Astrocyte (in vitro differentiated cells and primary cell): ENCODE measurements at regions not wholly inside any gene's neighbourhood (a gene's known extent, or its start where the extent isn't known, plus 50 kb on each side); places are given as distances from the start of the nearest gene placed in this dataset.

Experiments used
- DNase-seq: peaks from one replicate; pipeline ENCODE4 v3.0.0-alpha.2; 2010; ENCODE audit warnings: low read depth
- FAIRE-seq: peaks from 2 replicates; lab custom pipeline; 2011; peaks lifted over from hg19 to GRCh38; lab: Jason Lieb, UNC
- H2AFZ ChIP-seq: 2 replicates; pipeline ENCODE4 v1.6.0; 2012; ENCODE audit warnings: low read depth, low read length, inconsistent platforms
- H3K27ac ChIP-seq: 2 replicates; pipeline ENCODE4 v1.5.1; 2011; ENCODE audit warnings: low read depth, low read length, inconsistent platforms
- H3K27me3 ChIP-seq: 2 replicates; pipeline ENCODE4 v1.6.0; 2011; ENCODE audit warnings: low read length, inconsistent platforms; ENCODE audit not compliant: insufficient read depth
- H3K36me3 ChIP-seq: 2 replicates; pipeline ENCODE4 v1.5.1; 2011; ENCODE audit warnings: low read length, inconsistent platforms; ENCODE audit not compliant: insufficient read depth
- H3K4me1 ChIP-seq: 2 replicates; pipeline ENCODE4 v1.5.1; 2011; ENCODE audit warnings: low read length, inconsistent platforms; ENCODE audit not compliant: insufficient read depth
- H3K4me2 ChIP-seq: 2 replicates; pipeline ENCODE4 v1.6.0; 2012; ENCODE audit warnings: low read length, inconsistent platforms
- H3K4me3 ChIP-seq: 2 replicates; pipeline ENCODE4 v1.5.1; 2011; ENCODE audit warnings: low read depth, mild to moderate bottlenecking, low read length, inconsistent platforms; ENCODE audit not compliant: insufficient read depth
- H3K79me2 ChIP-seq: 2 replicates; pipeline ENCODE4 v1.6.0; 2012; ENCODE audit warnings: mild to moderate bottlenecking, low read length, inconsistent platforms; ENCODE audit not compliant: insufficient read depth
- H3K9ac ChIP-seq: 2 replicates; pipeline ENCODE4 v1.6.0; 2012; ENCODE audit warnings: mild to moderate bottlenecking, low read length, inconsistent platforms
- H3K9me3 ChIP-seq: 2 replicates; pipeline ENCODE4 v1.5.1; 2012; ENCODE audit warnings: low read depth, mild to moderate bottlenecking, low read length, inconsistent platforms; ENCODE audit not compliant: insufficient read depth
- H4K20me1 ChIP-seq: 2 replicates; pipeline ENCODE4 v1.6.0; 2012; ENCODE audit warnings: low read length, inconsistent platforms; ENCODE audit not compliant: insufficient read depth
- H3K27ac Mint-ChIP-seq: one replicate; pipeline ENCODE4 v1.8.0; 2021; ENCODE audit warnings: mild to moderate bottlenecking, mixed read lengths; ENCODE audit not compliant: unreplicated experiment
- H3K27me3 Mint-ChIP-seq: one replicate; pipeline ENCODE4 v1.8.0; 2021; ENCODE audit warnings: low read depth, mixed read lengths; ENCODE audit not compliant: unreplicated experiment
- H3K36me3 Mint-ChIP-seq: one replicate; pipeline ENCODE4 v1.8.0; 2021; ENCODE audit warnings: low read depth, mixed read lengths; ENCODE audit not compliant: unreplicated experiment
- H3K4me1 Mint-ChIP-seq: one replicate; pipeline ENCODE4 v1.8.0; 2021; ENCODE audit warnings: low read depth, mixed read lengths; ENCODE audit not compliant: unreplicated experiment
- H3K4me3 Mint-ChIP-seq: one replicate; pipeline ENCODE4 v1.8.0; 2021; ENCODE audit warnings: mild to moderate bottlenecking, moderate library complexity, mixed read lengths; ENCODE audit not compliant: unreplicated experiment
- H3K9me3 Mint-ChIP-seq: one replicate; pipeline ENCODE4 v1.8.0; 2021; ENCODE audit warnings: mild to moderate bottlenecking, mixed read lengths; ENCODE audit not compliant: unreplicated experiment
- CTCF ChIP-seq: IDR thresholded peaks from 2 replicates; pipeline ENCODE4 v1.5.1; 2011; ENCODE audit warnings: low read depth, mild to moderate bottlenecking, inconsistent platforms, low read length, moderate library complexity; ENCODE audit not compliant: insufficient read depth
- EZH2 ChIP-seq: IDR thresholded peaks from 2 replicates; pipeline ENCODE4 v1.6.1; 2012; ENCODE audit warnings: mild to moderate bottlenecking, low read length, inconsistent platforms; ENCODE audit not compliant: insufficient read depth

- H3K27ac Mint-ChIP-seq, result no peak overlapping the region
- no peaks in the 10 kb centered on the region for H3K36me3 ChIP-seq
- no peaks in the 10 kb centered on the region for H3K9me3 ChIP-seq
- no peak overlapping the region for H3K4me2 ChIP-seq
- DNase-seq (peak; percentile 31), FAIRE-seq (no peak)
- H3K27me3 ChIP-seq, result no peaks in the 10 kb centered on the region
- H3K4me3 Mint-ChIP-seq, result no peak overlapping the region
- peaks cover 2% of the 10 kb centered on the region for H3K9me3 Mint-ChIP-seq
- no peaks in the 10 kb centered on the region for H4K20me1 ChIP-seq
- H3K79me2 ChIP-seq, result no peaks in the 10 kb centered on the region
- no peaks in the 10 kb centered on the region for H3K4me1 ChIP-seq
- no peaks in the 10 kb centered on the region for H3K27me3 Mint-ChIP-seq
- TF ChIP-seq EZH2 (no peak), CTCF (no peak)
- H3K4me3 ChIP-seq, result no peak overlapping the region
- peaks cover 13% of the 10 kb centered on the region for H3K4me1 Mint-ChIP-seq
- H2AFZ ChIP-seq, result no peak overlapping the region
- H3K27ac ChIP-seq, result no peak overlapping the region
- H3K36me3 Mint-ChIP-seq, result no peaks in the 10 kb centered on the region
- no peak overlapping the region for H3K9ac ChIP-seq
These were observed 88.1 kb downstream of the HDGFL1 start for GRCh38 chr6:22657352-22657980.

GRCh38 chr6:22658183-22658582, 88.8 kb downstream of the HDGFL1 start:
- Mint-ChIP-seq H3K36me3 (no peaks in the 10 kb centered on the region), H3K9me3 (peaks cover 2% of the 10 kb centered on the region), H3K27me3 (no peaks in the 10 kb centered on the region), H3K4me3 (no peak overlapping the region), H3K4me1 (peaks cover 13% of the 10 kb centered on the region), H3K27ac (no peak overlapping the region)
- H3K9ac ChIP-seq, result no peak overlapping the region
- no peak overlapping the region for H3K27ac ChIP-seq
- FAIRE-seq (no peak), DNase-seq (no peak)
- no peaks in the 10 kb centered on the region for H3K4me1 ChIP-seq
- no peaks in the 10 kb centered on the region for H3K79me2 ChIP-seq
- H3K27me3 ChIP-seq, result no peaks in the 10 kb centered on the region
- no peaks in the 10 kb centered on the region for H3K9me3 ChIP-seq
- H2AFZ ChIP-seq, result no peak overlapping the region
- H3K4me2 ChIP-seq, result no peak overlapping the region
- H4K20me1 ChIP-seq, result no peaks in the 10 kb centered on the region
- TF ChIP-seq CTCF (no peak), EZH2 (no peak)
- H3K36me3 ChIP-seq, result no peaks in the 10 kb centered on the region
- H3K4me3 ChIP-seq, result no peak overlapping the region

- TF ChIP-seq EZH2 (no peak), CTCF (no peak)
- Histone ChIP-seq H3K27ac (no peak overlapping the region), H3K9ac (no peak overlapping the region), H3K4me3 (no peak overlapping the region), H3K27me3 (no peaks in the 10 kb centered on the region), H3K4me2 (no peak overlapping the region), H3K4me1 (no peaks in the 10 kb centered on the region), H3K9me3 (no peaks in the 10 kb centered on the region), H3K79me2 (no peaks in the 10 kb centered on the region), H4K20me1 (no peaks in the 10 kb centered on the region), H3K36me3 (no peaks in the 10 kb centered on the region), H2AFZ (no peak overlapping the region)
- Mint-ChIP-seq H3K27me3 (no peaks in the 10 kb centered on the region), H3K4me1 (peaks cover 13% of the 10 kb centered on the region), H3K4me3 (no peak overlapping the region), H3K9me3 (peaks cover 2% of the 10 kb centered on the region), H3K36me3 (no peaks in the 10 kb centered on the region), H3K27ac (no peak overlapping the region)
- FAIRE-seq (no peak), DNase-seq (no peak)
These were observed 89.6 kb downstream of the HDGFL1 start for GRCh38 chr6:22658934-22659333.
